ENCODE measurements at regions not wholly inside any gene's neighbourhood (a gene's known extent, or its start where the extent isn't known, plus 50 kb on each side); places are given as distances from the start of the nearest gene placed in this dataset.

DNA sequence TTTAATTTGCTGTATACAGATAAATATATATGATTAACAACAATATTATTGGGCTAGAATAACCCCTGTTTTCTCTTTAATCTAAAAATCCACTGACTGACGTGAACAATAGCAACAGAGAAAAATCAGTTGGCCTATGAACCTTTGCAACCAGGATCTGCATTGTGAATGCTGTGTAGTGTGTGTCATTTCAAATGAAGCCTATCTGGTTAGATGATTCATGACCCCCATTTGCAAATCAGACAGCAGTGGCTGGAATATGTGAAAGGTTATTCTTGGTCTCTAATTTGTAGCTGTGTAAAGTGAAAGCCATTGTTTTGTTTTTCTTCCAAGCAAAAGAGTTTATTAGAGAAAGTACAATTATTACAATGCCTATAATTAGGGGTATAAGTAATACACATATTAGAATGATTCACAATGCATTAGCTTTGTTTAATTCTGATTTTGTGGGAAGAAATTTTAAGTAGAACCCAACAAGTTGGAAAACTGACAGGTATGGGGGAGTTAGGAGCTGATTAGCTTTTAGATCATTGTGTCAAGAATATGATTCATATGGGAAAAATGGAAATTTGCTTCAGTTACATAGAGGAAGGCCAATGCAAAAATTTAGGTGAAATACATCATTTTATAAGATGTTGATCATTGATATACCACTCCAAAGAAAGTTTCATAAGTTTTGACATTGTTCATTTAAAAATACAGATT, 1362.2 kb upstream of the TMEFF2 start:
- no peak overlapping the region for H3K4me3 ChIP-seq (ENCODE audit: low read depth, poor library complexity, severe bottlenecking)
- no peak for TF ChIP-seq POLR2A (IDR thresholded peaks at IDR 0.05)
- TF ChIP-seq, protein P1, sequence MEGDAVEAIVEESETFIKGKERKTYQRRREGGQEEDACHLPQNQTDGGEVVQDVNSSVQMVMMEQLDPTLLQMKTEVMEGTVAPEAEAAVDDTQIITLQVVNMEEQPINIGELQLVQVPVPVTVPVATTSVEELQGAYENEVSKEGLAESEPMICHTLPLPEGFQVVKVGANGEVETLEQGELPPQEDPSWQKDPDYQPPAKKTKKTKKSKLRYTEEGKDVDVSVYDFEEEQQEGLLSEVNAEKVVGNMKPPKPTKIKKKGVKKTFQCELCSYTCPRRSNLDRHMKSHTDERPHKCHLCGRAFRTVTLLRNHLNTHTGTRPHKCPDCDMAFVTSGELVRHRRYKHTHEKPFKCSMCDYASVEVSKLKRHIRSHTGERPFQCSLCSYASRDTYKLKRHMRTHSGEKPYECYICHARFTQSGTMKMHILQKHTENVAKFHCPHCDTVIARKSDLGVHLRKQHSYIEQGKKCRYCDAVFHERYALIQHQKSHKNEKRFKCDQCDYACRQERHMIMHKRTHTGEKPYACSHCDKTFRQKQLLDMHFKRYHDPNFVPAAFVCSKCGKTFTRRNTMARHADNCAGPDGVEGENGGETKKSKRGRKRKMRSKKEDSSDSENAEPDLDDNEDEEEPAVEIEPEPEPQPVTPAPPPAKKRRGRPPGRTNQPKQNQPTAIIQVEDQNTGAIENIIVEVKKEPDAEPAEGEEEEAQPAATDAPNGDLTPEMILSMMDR (IDR thresholded peaks at IDR 0.05) = no peak
- intact Hi-C loops (cut with DNase I; ENCODE audit: low total_unique reads) = no loop called here
- 65 to 86% methylated on average over 1 of the region's 1 CpG for WGBS, 2 donors
- no peak for DNase-seq (ENCODE audit: low spot score in 2 of 2)

DNA sequence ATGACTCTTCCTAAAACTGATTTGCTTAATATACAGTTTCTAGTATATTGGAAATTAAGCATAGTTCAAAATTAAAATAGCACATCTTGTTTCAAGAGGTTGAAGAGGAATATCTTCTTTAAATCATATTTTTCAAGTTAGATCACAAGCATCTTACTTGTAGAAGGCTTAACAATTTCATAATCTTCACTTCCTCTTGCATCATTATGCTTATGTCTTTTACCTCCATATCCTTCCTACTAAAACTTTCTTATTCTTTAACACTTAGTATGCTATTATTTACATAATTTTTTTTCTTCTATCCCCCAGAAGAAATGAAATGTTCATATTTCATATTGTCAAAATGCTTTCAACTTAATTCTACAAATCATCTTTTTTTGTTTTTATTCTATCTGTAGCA, 1354.9 kb upstream of the TMEFF2 start:
- intact Hi-C loops (cut with DNase I; ENCODE audit: low total_unique reads) = no loop called here
- no peak for TF ChIP-seq POLR2A (IDR thresholded peaks at IDR 0.05)
- TF ChIP-seq, protein P1 (IDR thresholded peaks at IDR 0.05) = no peak
- no peak for DNase-seq (ENCODE audit: low spot score in 2 of 2)
- no peak overlapping the region for H3K4me3 ChIP-seq (ENCODE audit: low read depth, poor library complexity, severe bottlenecking)

DNA sequence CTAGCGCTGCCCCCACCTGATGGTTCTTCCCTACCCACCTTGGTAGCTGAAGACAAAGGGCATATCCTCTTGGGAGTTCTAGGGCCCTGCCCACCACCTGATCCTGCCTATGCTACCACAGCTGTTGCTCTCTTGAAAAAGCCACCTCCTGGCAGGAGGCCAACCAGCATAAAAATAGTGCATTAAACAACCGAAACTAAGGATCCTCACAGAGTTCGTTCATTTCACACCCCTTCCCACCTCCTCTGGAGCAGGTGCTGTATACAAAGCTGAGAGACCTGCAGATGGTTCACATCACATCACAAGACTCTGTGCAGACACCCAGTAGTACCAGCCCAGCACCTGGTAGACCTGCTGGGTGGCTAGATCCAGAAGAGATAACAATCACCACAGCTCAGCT, 1348.0 kb upstream of the TMEFF2 start:
- WGBS, 2 donors = 77 to 86% methylated on average over 3 of the region's 3 CpGs
- no peak overlapping the region for H3K4me3 ChIP-seq (ENCODE audit: low read depth, poor library complexity, severe bottlenecking)
- no peak for DNase-seq (ENCODE audit: low spot score in 2 of 2)
- intact Hi-C loops (cut with DNase I; ENCODE audit: low total_unique reads) = no loop called here
- TF ChIP-seq, protein P1 (IDR thresholded peaks at IDR 0.05) = no peak
- no peak for TF ChIP-seq POLR2A (IDR thresholded peaks at IDR 0.05)

DNA sequence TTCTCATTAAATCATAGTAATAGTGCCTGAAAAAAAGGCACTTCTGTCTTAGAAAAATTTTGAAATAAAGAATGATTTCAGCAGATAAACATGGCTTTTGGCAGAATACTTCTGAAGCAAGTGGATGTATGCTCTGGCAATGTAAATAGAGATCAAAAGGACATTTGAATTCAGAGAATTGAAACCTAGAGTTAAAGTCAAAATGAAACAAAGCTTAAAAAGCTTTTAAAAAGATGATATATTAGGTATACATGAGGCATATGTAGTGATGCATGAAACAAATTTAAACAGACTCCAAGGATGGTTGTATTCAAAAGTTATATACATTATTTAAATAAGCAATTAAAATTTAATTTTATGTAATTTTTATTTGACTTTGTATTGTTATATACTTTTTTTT, 1344.5 kb upstream of the TMEFF2 start:
- intact Hi-C loops (cut with DNase I; ENCODE audit: low total_unique reads) = no loop called here

DNA sequence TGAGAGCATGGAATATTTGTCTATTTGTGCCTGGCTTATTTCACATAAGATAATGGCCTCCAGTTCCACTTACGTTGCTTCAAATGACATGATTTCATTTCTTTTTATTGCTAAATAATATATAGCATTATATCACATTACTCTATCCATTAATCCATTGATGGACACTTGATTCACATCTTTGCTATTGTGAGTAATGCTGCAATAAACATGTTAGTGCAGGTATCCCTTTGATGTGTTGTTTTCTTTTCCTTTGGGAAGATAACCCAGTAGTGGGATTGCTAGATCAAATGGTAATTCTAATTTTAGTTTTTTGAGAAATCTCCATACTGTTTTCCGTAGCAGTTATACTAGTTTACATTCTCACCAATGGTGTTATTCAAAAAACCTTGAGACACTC, 1343.3 kb upstream of the TMEFF2 start:
- intact Hi-C loops (cut with DNase I; ENCODE audit: low total_unique reads) = no loop called here
- no peak for DNase-seq (ENCODE audit: low spot score in 2 of 2)
- H3K4me3 ChIP-seq (ENCODE audit: low read depth, poor library complexity, severe bottlenecking) = no peak overlapping the region
- no peak for TF ChIP-seq POLR2A (IDR thresholded peaks at IDR 0.05)
- TF ChIP-seq, protein P1 (IDR thresholded peaks at IDR 0.05) = no peak
- 74 to 76% methylated on average over 2 of the region's 2 CpGs for WGBS, 2 donors

More for the DNA sequence above, 1344.5 kb upstream of the TMEFF2 start:
- TF ChIP-seq POLR2A (IDR thresholded peaks at IDR 0.05) = no peak
- TF ChIP-seq, protein P1 (IDR thresholded peaks at IDR 0.05) = no peak
- no peak for DNase-seq (ENCODE audit: low spot score in 2 of 2)
- H3K4me3 ChIP-seq (ENCODE audit: low read depth, poor library complexity, severe bottlenecking) = no peak overlapping the region

DNA sequence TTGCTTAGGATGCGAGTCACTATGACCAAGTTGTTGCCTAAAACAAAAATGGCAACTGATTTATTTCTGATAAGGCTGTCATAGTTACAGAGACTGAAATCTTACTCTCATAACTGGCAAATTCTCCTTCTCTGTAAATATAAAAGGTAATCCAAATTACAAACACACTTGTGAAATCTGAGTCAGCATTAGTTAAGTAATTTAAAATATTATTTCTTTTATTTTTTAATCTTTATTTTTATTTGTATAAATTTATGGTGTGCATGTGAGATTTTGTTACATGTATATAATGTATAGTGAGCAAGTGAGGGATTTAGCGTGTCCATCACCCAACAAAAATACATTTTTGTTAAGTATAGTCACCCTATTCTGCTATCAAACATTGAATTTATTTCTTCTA, 1342.8 kb upstream of the TMEFF2 start:
- intact Hi-C loops (cut with DNase I; ENCODE audit: low total_unique reads) = no loop called here
- TF ChIP-seq, protein P1 (IDR thresholded peaks at IDR 0.05) = no peak
- no peak for TF ChIP-seq POLR2A (IDR thresholded peaks at IDR 0.05)
- DNase-seq (ENCODE audit: low spot score in 2 of 2) = no peak
- 81 to 91% methylated on average over 2 of the region's 2 CpGs for WGBS, 2 donors
- no peak overlapping the region for H3K4me3 ChIP-seq (ENCODE audit: low read depth, poor library complexity, severe bottlenecking)

All from lower leg skin (tissue), 4 donors.